PC-3 (cell line): ENCODE measurements at regions not wholly inside any gene's neighbourhood (a gene's known extent, or its start where the extent isn't known, plus 50 kb on each side); places are given as distances from the start of the nearest gene placed in this dataset.

Experiments used
- ATAC-seq: fragments of 200-7000 bp; cut with Tn5 transposase; 2 replicates; pipeline ENCODE4 v1.9.1; 2020; ENCODE audit warnings: mild to moderate bottlenecking, moderate library complexity
- BruUV-seq: library from RNA; stranded (reverse); fragments of 400-500 nt; replicated peaks from 2 replicates; lab custom pipeline; 2021; lab: Mats Ljungman, UMichigan
- CTCF ChIA-PET: fragments of 300-600 bp; sonication (Branson Sonifier 250); formaldehyde crosslinking; loops from one replicate; lab custom pipeline; 2022; ENCODE audit warnings: antibody characterized with exemption; lab: Charles Lee
- POLR2A ChIA-PET: fragments of 300-600 bp; sonication (Branson Sonifier 250); formaldehyde crosslinking; loops from one replicate; lab custom pipeline; 2022; ENCODE audit warnings: antibody characterized with exemption; ENCODE audit not compliant: unreplicated experiment; lab: Charles Lee
- DNase-seq: peaks from one replicate; pipeline ENCODE4 v3.0.0-alpha.2; 2015
- H2AFZ ChIP-seq: fragments of 300-600 bp; sonication (generic); 2 replicates; pipeline ENCODE4 v1.6.0; 2016; ENCODE audit warnings: antibody characterized with exemption, low read length
- H3F3A ChIP-seq: fragments of 300-600 bp; sonication (generic); one replicate; pipeline ENCODE4 v1.6.0; 2017; ENCODE audit warnings: antibody characterized with exemption, low read length, control low read depth, mild to moderate bottlenecking; ENCODE audit not compliant: unreplicated experiment
- H3K27ac ChIP-seq: fragments of 300-600 bp; sonication (generic); 2 replicates; pipeline ENCODE4 v1.5.1; 2016; ENCODE audit warnings: mild to moderate bottlenecking, low read length
- H3K27me3 ChIP-seq: fragments of 300-600 bp; sonication (generic); 2 replicates; pipeline ENCODE4 v1.6.1; 2016; ENCODE audit warnings: low read length, mixed read lengths
- H3K36me3 ChIP-seq: fragments of 300-600 bp; sonication (generic); 2 replicates; pipeline ENCODE4 v1.6.1; 2016; ENCODE audit warnings: low read depth, mixed run types, low read length, mixed read lengths
- H3K4me1 ChIP-seq: fragments of 300-600 bp; sonication (generic); 2 replicates; pipeline ENCODE4 v1.5.1; 2016; ENCODE audit warnings: low read length; ENCODE audit not compliant: insufficient read depth
- H3K4me2 ChIP-seq: fragments of 300-600 bp; sonication (generic); 2 replicates; pipeline ENCODE4 v1.6.0; 2016; ENCODE audit warnings: low read length
- H3K4me3 ChIP-seq: fragments of 300-600 bp; sonication (generic); 2 replicates; pipeline ENCODE4 v1.5.1; 2016; ENCODE audit warnings: mild to moderate bottlenecking, low read length, mixed read lengths
- H3K79me2 ChIP-seq: fragments of 300-600 bp; sonication (generic); 2 replicates; pipeline ENCODE4 v1.6.1; 2017; ENCODE audit warnings: low read length, mixed read lengths
- H3K9ac ChIP-seq: fragments of 300-600 bp; sonication (generic); 2 replicates; pipeline ENCODE4 v1.6.0; 2016; ENCODE audit warnings: mild to moderate bottlenecking, low read length
- H3K9me2 ChIP-seq: fragments of 300-600 bp; sonication (generic); replicated peaks from 2 replicates; pipeline ENCODE4 v1.6.1; 2016; ENCODE audit warnings: mixed run types, low read length, mixed read lengths
- H3K9me3 ChIP-seq: fragments of 300-600 bp; sonication (generic); 2 replicates; pipeline ENCODE4 v1.6.1; 2016; ENCODE audit warnings: low read length, mixed read lengths
- H4K20me1 ChIP-seq: fragments of 300-600 bp; sonication (generic); 2 replicates; pipeline ENCODE4 v1.6.1; 2016; ENCODE audit warnings: low read length, mixed read lengths
- EZH2 ChIP-seq: fragments of 300-600 bp; sonication (generic); IDR thresholded peaks from one replicate; pipeline ENCODE4 v1.6.1; 2017; ENCODE audit warnings: antibody characterized with exemption, mild to moderate bottlenecking, low read length; ENCODE audit not compliant: unreplicated experiment
- EZH2phosphoT487 ChIP-seq: fragments of 300-600 bp; sonication (generic); IDR thresholded peaks from 2 replicates; pipeline ENCODE4 v1.6.1; 2018; ENCODE audit warnings: mild to moderate bottlenecking, antibody characterized with exemption, low read length, borderline replicate concordance
- intact Hi-C: fragments of 100-400 bp; cut with micrococcal nuclease; formaldehyde crosslinking; loops from 2 replicates; pipeline ENCODE4 v1.9.0; 2023
- TF ChIP-seq, protein P1 (sequence below): fragments of 300-600 bp; sonication (generic); conservative IDR thresholded peaks from 2 replicates; pipeline ENCODE4 v1.5.1; 2017; ENCODE audit warnings: antibody characterized with exemption, low read depth, mild to moderate bottlenecking, low read length

DNA sequence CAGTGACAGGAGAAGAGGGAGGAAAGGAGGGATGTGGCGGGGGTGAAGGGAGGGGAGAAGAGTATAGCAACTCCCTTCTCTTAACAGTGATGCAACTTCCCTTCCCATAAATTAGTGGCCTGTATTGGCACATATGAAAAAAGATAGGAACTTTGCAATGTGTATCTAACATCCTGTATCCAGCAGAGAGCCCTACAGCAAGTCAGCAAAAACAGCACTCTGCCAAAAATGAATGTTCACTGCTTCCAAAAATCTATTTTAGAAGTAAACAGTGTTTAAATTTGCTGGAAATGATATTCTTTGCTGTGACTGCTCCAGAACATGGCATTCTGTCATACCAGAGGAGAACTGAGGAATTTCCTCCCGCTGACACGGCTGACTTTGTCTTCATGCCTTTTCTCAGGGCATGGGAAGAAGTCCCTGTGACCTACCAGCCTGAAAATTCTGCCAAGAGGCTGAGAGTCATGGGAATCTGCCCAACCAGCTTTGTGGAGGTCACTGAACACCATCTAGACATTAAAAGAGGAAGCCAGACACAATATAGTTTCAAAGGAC lies 343.4 kb upstream of the RASGEF1B start:
- Histone ChIP-seq H3K4me1 (no peaks in the 10 kb centered on the region), H3K27me3 (peaks cover 21% of the 10 kb centered on the region), H3K9me3 (no peaks in the 10 kb centered on the region), H3K79me2 (no peaks in the 10 kb centered on the region), H4K20me1 (no peaks in the 10 kb centered on the region), H3K9me2 (no peaks in the 10 kb centered on the region), H2AFZ (no peak overlapping the region), H3F3A (no peaks in the 10 kb centered on the region), H3K27ac (no peak overlapping the region), H3K9ac (no peak overlapping the region), H3K4me2 (no peak overlapping the region), H3K4me3 (no peak overlapping the region), H3K36me3 (no peaks in the 10 kb centered on the region)
- ATAC-seq (no peak), DNase-seq (no peak)
- intact Hi-C loops: no loop called here
- no peak for TF ChIP-seq EZH2phosphoT487
- TF ChIP-seq EZH2: no peak
- TF ChIP-seq, protein P1, sequence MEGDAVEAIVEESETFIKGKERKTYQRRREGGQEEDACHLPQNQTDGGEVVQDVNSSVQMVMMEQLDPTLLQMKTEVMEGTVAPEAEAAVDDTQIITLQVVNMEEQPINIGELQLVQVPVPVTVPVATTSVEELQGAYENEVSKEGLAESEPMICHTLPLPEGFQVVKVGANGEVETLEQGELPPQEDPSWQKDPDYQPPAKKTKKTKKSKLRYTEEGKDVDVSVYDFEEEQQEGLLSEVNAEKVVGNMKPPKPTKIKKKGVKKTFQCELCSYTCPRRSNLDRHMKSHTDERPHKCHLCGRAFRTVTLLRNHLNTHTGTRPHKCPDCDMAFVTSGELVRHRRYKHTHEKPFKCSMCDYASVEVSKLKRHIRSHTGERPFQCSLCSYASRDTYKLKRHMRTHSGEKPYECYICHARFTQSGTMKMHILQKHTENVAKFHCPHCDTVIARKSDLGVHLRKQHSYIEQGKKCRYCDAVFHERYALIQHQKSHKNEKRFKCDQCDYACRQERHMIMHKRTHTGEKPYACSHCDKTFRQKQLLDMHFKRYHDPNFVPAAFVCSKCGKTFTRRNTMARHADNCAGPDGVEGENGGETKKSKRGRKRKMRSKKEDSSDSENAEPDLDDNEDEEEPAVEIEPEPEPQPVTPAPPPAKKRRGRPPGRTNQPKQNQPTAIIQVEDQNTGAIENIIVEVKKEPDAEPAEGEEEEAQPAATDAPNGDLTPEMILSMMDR: no peak
- ChIA-PET CTCF (no interaction called here), POLR2A (no interaction called here)
- no TSS peak for BruUV-seq

DNA sequence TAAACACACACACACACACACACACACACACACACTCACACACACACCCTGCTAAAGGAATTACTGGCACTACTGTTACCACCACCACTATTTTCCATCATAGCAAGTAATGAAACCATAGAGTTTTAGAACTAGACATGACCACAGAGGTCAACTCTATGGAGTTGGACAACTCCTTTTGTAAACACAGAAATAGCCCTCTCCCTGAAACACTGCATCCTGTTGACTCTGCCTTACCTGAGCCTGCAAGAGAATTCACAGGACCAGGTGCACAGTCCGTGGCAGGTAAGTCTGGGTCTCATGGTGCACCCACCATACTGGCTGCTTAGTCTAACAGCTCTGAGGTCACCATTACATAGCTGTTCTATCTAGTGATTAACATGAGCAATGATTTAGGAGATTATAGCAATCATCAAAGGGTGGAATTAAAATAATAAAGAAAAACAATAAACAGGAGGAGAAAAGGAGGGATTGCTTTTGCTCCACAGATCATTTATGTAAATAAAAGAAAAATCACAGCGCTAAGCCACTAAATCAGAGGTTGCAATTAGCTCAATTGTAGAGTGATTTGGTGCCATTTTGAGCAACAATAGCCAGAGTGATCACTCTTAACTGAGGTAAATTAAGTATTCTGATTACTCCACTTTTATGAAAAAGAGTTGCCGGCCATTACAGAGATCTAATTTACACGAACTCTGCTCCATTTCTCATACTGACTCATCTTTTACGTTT lies 340.0 kb upstream of the RASGEF1B start:
- no peaks in the 10 kb centered on the region for H3K79me2 ChIP-seq
- TF ChIP-seq, protein P1: no peak
- no peak for TF ChIP-seq EZH2phosphoT487
- no peak for TF ChIP-seq EZH2
- H3F3A ChIP-seq: no peaks in the 10 kb centered on the region
- ChIA-PET CTCF (no interaction called here), POLR2A (no interaction called here)
- no peak overlapping the region for H3K4me3 ChIP-seq
- ATAC-seq (no peak), DNase-seq (peak; percentile 6)
- H3K4me2 ChIP-seq: no peak overlapping the region
- no peak overlapping the region for H3K27ac ChIP-seq
- peaks cover 2% of the 10 kb centered on the region; the same call in 1 of the 2 replicates for H3K27me3 ChIP-seq
- H3K9me3 ChIP-seq: no peaks in the 10 kb centered on the region
- no TSS peak for BruUV-seq
- H3K9me2 ChIP-seq: no peaks in the 10 kb centered on the region
- no peaks in the 10 kb centered on the region for H3K36me3 ChIP-seq
- intact Hi-C loops: no loop called here
- H3K9ac ChIP-seq: no peak overlapping the region
- H2AFZ ChIP-seq: no peak overlapping the region
- peaks cover 7% of the 10 kb centered on the region; the same call in 1 of the 2 replicates for H3K4me1 ChIP-seq
- H4K20me1 ChIP-seq: no peaks in the 10 kb centered on the region
